Keratinocyte (primary cell): ENCODE measurements at regions not wholly inside any gene's neighbourhood (a gene's known extent, or its start where the extent isn't known, plus 50 kb on each side); places are given as distances from the start of the nearest gene placed in this dataset.

Experiments
- DNase-seq: peaks from one replicate; pipeline ENCODE4 v3.0.0-alpha.2; 2011; ENCODE audit warnings: low read depth, missing footprints, low spot score
- FAIRE-seq: peaks from 2 replicates; lab custom pipeline; 2011; peaks lifted over from hg19 to GRCh38; lab: Jason Lieb, UNC
- H2AFZ ChIP-seq: 2 replicates; pipeline ENCODE4 v1.6.0; 2012; ENCODE audit warnings: low read length, control low read depth, inconsistent platforms; ENCODE audit not compliant: control insufficient read depth
- H3K27ac ChIP-seq: 2 replicates; pipeline ENCODE4 v1.5.1; 2011; ENCODE audit warnings: low read length; ENCODE audit not compliant: control insufficient read depth, insufficient read depth
- H3K27me3 ChIP-seq: 3 replicates; pipeline ENCODE4 v1.6.0; 2011; ENCODE audit warnings: low read length; ENCODE audit not compliant: control insufficient read depth, insufficient read depth; ENCODE audit errors: extremely low read depth
- H3K36me3 ChIP-seq, 2 experiments: 2 replicates in 1 of 2; 3 replicates in 1 of 2; pipeline ENCODE4 v1.5.1; 2011; ENCODE audit warnings: low read length in 2 of 2, mild to moderate bottlenecking in 1 of 2; ENCODE audit not compliant: control insufficient read depth in 2 of 2, insufficient read depth in 2 of 2; ENCODE audit errors: extremely low read depth in 1 of 2
- H3K4me1 ChIP-seq: 3 replicates; pipeline ENCODE4 v1.5.1; 2011; ENCODE audit warnings: low read length; ENCODE audit not compliant: control insufficient read depth, insufficient read depth; ENCODE audit errors: extremely low read depth
- H3K4me2 ChIP-seq: 3 replicates; pipeline ENCODE4 v1.6.0; 2011; ENCODE audit warnings: low read depth, low read length; ENCODE audit not compliant: control insufficient read depth, insufficient read depth; ENCODE audit errors: extremely low read depth
- H3K4me3 ChIP-seq, 3 experiments: fragments of 200-600 bp in 1 of 3; sonication (generic) in 1 of 3; 2 replicates in 2 of 3; 3 replicates in 1 of 3; pipeline ENCODE4 v1.5.1; 2011 to 2016; ENCODE audit warnings: low read length in 3 of 3, mild to moderate bottlenecking in 3 of 3, control low read depth in 2 of 3, inconsistent platforms in 1 of 3, low read depth in 1 of 3, mixed read lengths in 1 of 3, mixed run types in 1 of 3, moderate library complexity in 1 of 3; ENCODE audit not compliant: control insufficient read depth in 2 of 3, insufficient read depth in 2 of 3; ENCODE audit errors: extremely low read depth in 1 of 3
- H3K79me2 ChIP-seq: 2 replicates; pipeline ENCODE4 v1.6.0; 2012; ENCODE audit warnings: low read length; ENCODE audit not compliant: control insufficient read depth, insufficient read depth
- H3K9ac ChIP-seq: 3 replicates; pipeline ENCODE4 v1.6.0; 2011; ENCODE audit warnings: low read length; ENCODE audit not compliant: control insufficient read depth, insufficient read depth; ENCODE audit errors: extremely low read depth
- H3K9me1 ChIP-seq: 3 replicates; pipeline ENCODE4 v1.6.0; 2011; ENCODE audit warnings: low read length; ENCODE audit not compliant: control insufficient read depth, insufficient read depth; ENCODE audit errors: extremely low read depth
- H3K9me3 ChIP-seq: 2 replicates; pipeline ENCODE4 v1.5.1; 2012; ENCODE audit warnings: low read depth, low read length; ENCODE audit not compliant: control insufficient read depth
- H4K20me1 ChIP-seq: 3 replicates; pipeline ENCODE4 v1.6.0; 2011; ENCODE audit warnings: low read length; ENCODE audit not compliant: control insufficient read depth, insufficient read depth; ENCODE audit errors: extremely low read depth
- CTCF ChIP-seq, 3 experiments: IDR thresholded peaks in 1 of 3; conservative IDR thresholded peaks in 1 of 3; optimal IDR thresholded peaks in 1 of 3; 2 replicates in 2 of 3; 3 replicates in 1 of 3; pipeline versions ENCODE3 to v1.5.1; 2011; ENCODE audit warnings: low read length in 3 of 3, mild to moderate bottlenecking in 3 of 3, moderate library complexity in 2 of 3, control low read depth in 1 of 3, inconsistent platforms in 1 of 3; ENCODE audit not compliant: insufficient read depth in 2 of 3; ENCODE audit errors: extremely low read depth in 1 of 3
- EZH2 ChIP-seq: IDR thresholded peaks from one replicate; pipeline ENCODE4 v1.6.1; 2012; ENCODE audit warnings: inconsistent platforms, mild to moderate bottlenecking, low read length, moderate library complexity
- dilution Hi-C: fragments of 300-500 bp; cut with MboI; formaldehyde crosslinking; loops from one replicate; pipeline ENCODE4 v1.7.0; 2020; ENCODE audit warnings: low sequenced_read_pairs; ENCODE audit not compliant: extremely low pct_ligation_motif_present

GRCh38 chr1:193658081-193658480, 471.7 kb upstream of the B3GALT2 start:
- Histone ChIP-seq H3K79me2 (no peaks in the 10 kb centered on the region), H3K9me1 (no peaks in the 10 kb centered on the region), H3K4me1 (no peaks in the 10 kb centered on the region), H4K20me1 (no peaks in the 10 kb centered on the region), H3K27ac (no peak overlapping the region), H3K4me3 (no peak overlapping the region), H3K9me3 (no peaks in the 10 kb centered on the region), H3K9ac (no peak overlapping the region), H3K36me3 (no peaks in the 10 kb centered on the region), H2AFZ (no peak overlapping the region), H3K27me3 (no peaks in the 10 kb centered on the region), H3K4me2 (no peak overlapping the region)
- no peak for DNase-seq
- FAIRE-seq, result no peak
- dilution Hi-C loops, result no loop called here
- TF ChIP-seq CTCF (optimal IDR thresholded peaks at IDR 0.05 in 1 of 3, IDR thresholded peaks at IDR 0.05 in 1 of 3, conservative IDR thresholded peaks at IDR 0.05 in 1 of 3; ENCODE audit: extremely low read depth in 1 of 3, insufficient read depth in 2 of 3, low read length in 3 of 3) (no peak), EZH2 (no peak)

- FAIRE-seq (no peak), DNase-seq (no peak)
- no peaks in the 10 kb centered on the region for H3K9me1 ChIP-seq
- no peaks in the 10 kb centered on the region for H3K27me3 ChIP-seq
- H4K20me1 ChIP-seq, result no peaks in the 10 kb centered on the region
- H3K4me3 ChIP-seq, result no peak overlapping the region
- H3K9me3 ChIP-seq, result no peaks in the 10 kb centered on the region
- TF ChIP-seq CTCF (optimal IDR thresholded peaks at IDR 0.05 in 1 of 3, IDR thresholded peaks at IDR 0.05 in 1 of 3, conservative IDR thresholded peaks at IDR 0.05 in 1 of 3; ENCODE audit: extremely low read depth in 1 of 3, insufficient read depth in 2 of 3, low read length in 3 of 3) (no peak), EZH2 (no peak)
- H3K27ac ChIP-seq, result no peak overlapping the region
- no peak overlapping the region for H3K9ac ChIP-seq
- no peaks in the 10 kb centered on the region for H3K79me2 ChIP-seq
- no peak overlapping the region for H2AFZ ChIP-seq
- H3K36me3 ChIP-seq, result no peaks in the 10 kb centered on the region
- no peak overlapping the region for H3K4me2 ChIP-seq
- dilution Hi-C loops, result no loop called here
- H3K4me1 ChIP-seq, result no peaks in the 10 kb centered on the region
These were observed 471.1 kb upstream of the B3GALT2 start for GRCh38 chr1:193657552-193657951.
